A549 (cell line): ENCODE measurements at regions not wholly inside any gene's neighbourhood (a gene's known extent, or its start where the extent isn't known, plus 50 kb on each side); places are given as distances from the start of the nearest gene placed in this dataset.

Experiments used
- CEBPB ChIP-seq, 2 experiments: fragments of >200 bp in 1 of 2; sonication (Bioruptor Twin) in 1 of 2; formaldehyde crosslinking in 1 of 2; IDR thresholded peaks; 2 replicates each; pipeline ENCODE4 v1.6.1; 2012 to 2016
- CHD4 ChIP-seq: fragments of 200-600 bp; sonication (generic); IDR thresholded peaks from 2 replicates; pipeline ENCODE4 v1.6.1; 2016; ENCODE audit warnings: antibody characterized with exemption, mild to moderate bottlenecking, borderline replicate concordance
- EHMT2 ChIP-seq: fragments of 200-600 bp; sonication (generic); IDR thresholded peaks from 2 replicates; pipeline ENCODE4 v1.6.1; 2016; ENCODE audit warnings: antibody characterized with exemption, low read depth, mild to moderate bottlenecking, moderate library complexity
- EP300 ChIP-seq, 2 experiments: fragments of >200 bp; sonication (Bioruptor Twin); formaldehyde crosslinking; IDR thresholded peaks; 2 replicates in 1 of 2; 3 replicates in 1 of 2; pipeline ENCODE4 v1.6.1; 2016 to 2017
- ESRRA ChIP-seq: fragments of 150-350 bp; IDR thresholded peaks from 2 replicates; pipeline ENCODE4 v1.6.1; 2014; ENCODE audit warnings: mild to moderate bottlenecking, low read length, borderline replicate concordance
- JUNB ChIP-seq: fragments of >200 bp; sonication (Bioruptor Twin); formaldehyde crosslinking; IDR thresholded peaks from 2 replicates; pipeline ENCODE4 v1.6.1; 2016
- KDM1A ChIP-seq: fragments of 200-600 bp; sonication (generic); IDR thresholded peaks from 2 replicates; pipeline ENCODE4 v1.6.1; 2016; ENCODE audit warnings: low read depth, mild to moderate bottlenecking
- POLR2A ChIP-seq: IDR thresholded peaks from 2 replicates; pipeline ENCODE4 v1.6.1; 2012; ENCODE audit warnings: mild to moderate bottlenecking, low read length
- RFX5 ChIP-seq: fragments of 450-650 bp; IDR thresholded peaks from 2 replicates; pipeline ENCODE4 v1.7.1; 2014; ENCODE audit warnings: antibody characterized with exemption, mild to moderate bottlenecking, moderate library complexity
- TF ChIP-seq, protein P1 (sequence below): fragments of >200 bp; sonication (Bioruptor Twin); formaldehyde crosslinking; IDR thresholded peaks from 3 replicates; pipeline ENCODE4 v1.5.1; 2016
- TF ChIP-seq, protein P2 (sequence below): fragments of 450-650 bp; IDR thresholded peaks from 2 replicates; pipeline ENCODE4 v1.6.1; 2014; ENCODE audit warnings: antibody characterized with exemption
- TF ChIP-seq, protein P3 (sequence below): IDR thresholded peaks from 2 replicates; pipeline ENCODE4 v1.6.1; 2012

DNA sequence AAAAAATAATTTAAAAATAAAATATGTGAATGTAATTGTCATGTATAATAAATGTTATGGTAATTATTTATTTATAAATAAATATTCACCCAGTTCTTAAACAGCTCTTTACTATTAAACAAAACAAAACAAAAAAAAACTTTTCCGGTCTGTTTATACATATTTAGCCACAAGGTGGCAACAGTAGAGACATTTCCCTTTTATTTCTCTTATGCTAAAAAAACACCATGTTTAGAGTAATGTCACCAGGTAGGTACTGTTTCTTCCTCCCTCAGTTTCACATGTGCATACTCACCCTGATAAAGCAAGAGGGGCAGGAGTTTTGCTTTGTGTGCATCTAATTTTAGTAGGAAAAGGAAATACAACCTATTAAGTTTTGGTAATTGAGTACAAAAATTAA, 610.4 kb upstream of the IMPG1 start:
- no peak for TF ChIP-seq POLR2A
- TF ChIP-seq, protein P1, sequence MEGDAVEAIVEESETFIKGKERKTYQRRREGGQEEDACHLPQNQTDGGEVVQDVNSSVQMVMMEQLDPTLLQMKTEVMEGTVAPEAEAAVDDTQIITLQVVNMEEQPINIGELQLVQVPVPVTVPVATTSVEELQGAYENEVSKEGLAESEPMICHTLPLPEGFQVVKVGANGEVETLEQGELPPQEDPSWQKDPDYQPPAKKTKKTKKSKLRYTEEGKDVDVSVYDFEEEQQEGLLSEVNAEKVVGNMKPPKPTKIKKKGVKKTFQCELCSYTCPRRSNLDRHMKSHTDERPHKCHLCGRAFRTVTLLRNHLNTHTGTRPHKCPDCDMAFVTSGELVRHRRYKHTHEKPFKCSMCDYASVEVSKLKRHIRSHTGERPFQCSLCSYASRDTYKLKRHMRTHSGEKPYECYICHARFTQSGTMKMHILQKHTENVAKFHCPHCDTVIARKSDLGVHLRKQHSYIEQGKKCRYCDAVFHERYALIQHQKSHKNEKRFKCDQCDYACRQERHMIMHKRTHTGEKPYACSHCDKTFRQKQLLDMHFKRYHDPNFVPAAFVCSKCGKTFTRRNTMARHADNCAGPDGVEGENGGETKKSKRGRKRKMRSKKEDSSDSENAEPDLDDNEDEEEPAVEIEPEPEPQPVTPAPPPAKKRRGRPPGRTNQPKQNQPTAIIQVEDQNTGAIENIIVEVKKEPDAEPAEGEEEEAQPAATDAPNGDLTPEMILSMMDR, result peak; percentile 34; the same call in 2 of the 3 replicates
- TF ChIP-seq, protein P2, sequence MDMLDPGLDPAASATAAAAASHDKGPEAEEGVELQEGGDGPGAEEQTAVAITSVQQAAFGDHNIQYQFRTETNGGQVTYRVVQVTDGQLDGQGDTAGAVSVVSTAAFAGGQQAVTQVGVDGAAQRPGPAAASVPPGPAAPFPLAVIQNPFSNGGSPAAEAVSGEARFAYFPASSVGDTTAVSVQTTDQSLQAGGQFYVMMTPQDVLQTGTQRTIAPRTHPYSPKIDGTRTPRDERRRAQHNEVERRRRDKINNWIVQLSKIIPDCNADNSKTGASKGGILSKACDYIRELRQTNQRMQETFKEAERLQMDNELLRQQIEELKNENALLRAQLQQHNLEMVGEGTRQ, result no peak
- TF ChIP-seq CHD4, result no peak
- TF ChIP-seq ESRRA, result no peak
- TF ChIP-seq JUNB, result no peak
- TF ChIP-seq EHMT2, result no peak
- no peak for TF ChIP-seq CEBPB (IDR thresholded peaks at IDR 0.05)
- TF ChIP-seq, protein P3, sequence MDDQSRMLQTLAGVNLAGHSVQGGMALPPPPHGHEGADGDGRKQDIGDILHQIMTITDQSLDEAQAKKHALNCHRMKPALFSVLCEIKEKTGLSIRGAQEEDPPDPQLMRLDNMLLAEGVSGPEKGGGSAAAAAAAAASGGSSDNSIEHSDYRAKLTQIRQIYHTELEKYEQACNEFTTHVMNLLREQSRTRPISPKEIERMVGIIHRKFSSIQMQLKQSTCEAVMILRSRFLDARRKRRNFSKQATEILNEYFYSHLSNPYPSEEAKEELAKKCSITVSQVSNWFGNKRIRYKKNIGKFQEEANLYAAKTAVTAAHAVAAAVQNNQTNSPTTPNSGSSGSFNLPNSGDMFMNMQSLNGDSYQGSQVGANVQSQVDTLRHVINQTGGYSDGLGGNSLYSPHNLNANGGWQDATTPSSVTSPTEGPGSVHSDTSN, result no peak
- TF ChIP-seq EP300 (IDR thresholded peaks at IDR 0.05), result no peak
- TF ChIP-seq KDM1A, result no peak
- TF ChIP-seq RFX5, result no peak
